NB4 (cell line): ENCODE measurements at regions not wholly inside any gene's neighbourhood (a gene's known extent, or its start where the extent isn't known, plus 50 kb on each side); places are given as distances from the start of the nearest gene placed in this dataset.

Experiments
- DNase-seq: peaks from one replicate; pipeline ENCODE4 v3.0.0; 2010; ENCODE audit warnings: low read depth
- H3K4me3 ChIP-seq: one replicate; pipeline ENCODE4 v1.5.1; 2011; ENCODE audit warnings: mild to moderate bottlenecking, low read depth, low read length, moderate library complexity
- CTCF ChIP-seq: IDR thresholded peaks from one replicate; pipeline ENCODE4 v1.5.1; 2012; ENCODE audit warnings: low read depth, low read length
- MYC ChIP-seq: IDR thresholded peaks from 2 replicates; pipeline ENCODE4 v1.6.1; 2011; ENCODE audit warnings: low read depth, low read length
- POLR2A ChIP-seq: IDR thresholded peaks from 2 replicates; pipeline ENCODE4 v1.6.1; 2011; ENCODE audit warnings: mild to moderate bottlenecking; ENCODE audit not compliant: insufficient read length; ENCODE audit errors: extremely low read depth
- TF ChIP-seq, protein P1 (sequence below): IDR thresholded peaks from 2 replicates; pipeline ENCODE4 v1.6.1; 2011; ENCODE audit warnings: low read depth, low read length

DNA sequence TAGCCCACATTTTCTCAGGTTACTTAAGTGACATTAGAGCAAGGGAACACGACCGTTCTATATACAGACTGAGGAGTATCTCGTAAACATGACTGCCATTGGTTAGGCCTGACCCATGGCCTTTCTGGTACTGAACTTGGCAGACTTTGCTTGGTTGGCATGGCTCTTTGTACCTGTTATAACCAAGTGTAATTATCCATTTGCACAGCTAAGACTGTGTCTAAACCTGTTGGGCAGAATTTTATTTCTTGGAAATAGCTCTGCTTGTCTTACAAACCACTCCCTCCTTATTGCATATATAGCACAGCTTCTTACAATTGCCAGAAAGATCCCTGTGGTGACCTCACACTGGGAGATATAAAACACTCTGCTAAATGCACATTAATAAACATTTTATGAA is 106.9 kb downstream of the P2RY1 start:
- H3K4me3 ChIP-seq = no peak overlapping the region
- DNase-seq = no peak
- no peak for TF ChIP-seq MYC
- TF ChIP-seq POLR2A = no peak
- TF ChIP-seq CTCF = no peak
- TF ChIP-seq, protein P1, sequence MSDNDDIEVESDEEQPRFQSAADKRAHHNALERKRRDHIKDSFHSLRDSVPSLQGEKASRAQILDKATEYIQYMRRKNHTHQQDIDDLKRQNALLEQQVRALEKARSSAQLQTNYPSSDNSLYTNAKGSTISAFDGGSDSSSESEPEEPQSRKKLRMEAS = no peak

GRCh38 chr3:152942366-152942765 is 107.4 kb downstream of the P2RY1 start:
- TF ChIP-seq, protein P1 = no peak
- TF ChIP-seq CTCF (no peak), MYC (no peak), POLR2A (no peak)
- H3K4me3 ChIP-seq = no peak overlapping the region
- no peak for DNase-seq

DNA sequence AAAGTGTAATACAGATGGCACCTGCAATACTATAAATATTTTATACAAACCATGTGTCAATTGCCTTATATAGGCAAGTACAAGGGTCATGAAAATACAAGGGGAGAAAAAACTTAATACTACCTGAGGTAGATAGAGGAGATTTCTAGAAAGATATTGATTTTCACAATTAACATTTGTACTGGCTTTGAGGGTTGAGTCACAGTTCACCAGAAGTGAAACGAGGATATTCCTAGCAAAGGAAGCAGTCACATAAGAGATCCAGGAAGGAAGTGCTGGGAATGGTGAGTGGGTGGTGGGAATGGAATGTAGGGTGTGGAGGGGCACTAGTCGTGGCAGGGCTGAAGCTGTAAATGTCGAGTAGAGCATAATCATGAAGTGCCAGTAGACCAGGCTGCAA is 108.7 kb downstream of the P2RY1 start:
- TF ChIP-seq MYC = no peak
- no peak for TF ChIP-seq POLR2A
- TF ChIP-seq CTCF = no peak
- TF ChIP-seq, protein P1 = no peak
- H3K4me3 ChIP-seq = no peak overlapping the region
- DNase-seq = no peak

- H3K4me3 ChIP-seq = no peak overlapping the region
- TF ChIP-seq, protein P1 = no peak
- TF ChIP-seq MYC (no peak), CTCF (no peak), POLR2A (no peak)
- DNase-seq = no peak
Observed at GRCh38 chr3:152944671-152945070, 109.7 kb downstream of the P2RY1 start.

DNA sequence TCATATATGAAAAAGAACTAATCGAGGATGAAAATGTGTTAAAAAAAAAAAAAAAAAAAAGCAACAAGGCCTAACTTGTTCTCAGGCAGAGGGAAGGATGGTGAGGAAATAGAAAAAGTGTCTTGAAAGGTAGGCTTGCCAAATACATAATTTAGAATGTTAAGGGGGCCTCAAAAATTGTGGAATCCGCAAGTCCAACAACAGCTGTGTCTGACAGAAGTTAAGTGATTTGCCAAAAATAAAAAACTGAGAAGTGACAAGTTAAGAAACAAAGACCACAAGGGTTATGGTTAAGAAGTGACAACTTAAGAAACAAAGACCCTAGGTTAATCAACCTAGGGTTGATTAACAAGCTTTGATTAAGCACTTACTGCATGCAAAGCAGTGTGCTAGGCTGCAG is 110.6 kb downstream of the P2RY1 start:
- no peak for TF ChIP-seq MYC
- no peak overlapping the region for H3K4me3 ChIP-seq
- DNase-seq = no peak

GRCh38 chr3:152957491-152957890 is 122.6 kb downstream of the P2RY1 start:
- H3K4me3 ChIP-seq = no peak overlapping the region
- TF ChIP-seq MYC (no peak), POLR2A (no peak), CTCF (no peak)
- TF ChIP-seq, protein P1 = no peak
- no peak for DNase-seq
